NOMO-1 treated with dmso at 0.1 percent for 144 hours (cell line): ENCODE measurements at regions not wholly inside any gene's neighbourhood (a gene's known extent, or its start where the extent isn't known, plus 50 kb on each side); places are given as distances from the start of the nearest gene placed in this dataset.
"Not testable (repeated sequence)": the region's sequence is repeated elsewhere in the genome, so short reads cannot be mapped to it uniquely, and the experiment has no call there.

Experiments
- DNase-seq: peaks from one replicate; lab custom pipeline; 2025; ENCODE audit not compliant: unreplicated experiment; lab: John Stamatoyannopoulos, UW

DNA sequence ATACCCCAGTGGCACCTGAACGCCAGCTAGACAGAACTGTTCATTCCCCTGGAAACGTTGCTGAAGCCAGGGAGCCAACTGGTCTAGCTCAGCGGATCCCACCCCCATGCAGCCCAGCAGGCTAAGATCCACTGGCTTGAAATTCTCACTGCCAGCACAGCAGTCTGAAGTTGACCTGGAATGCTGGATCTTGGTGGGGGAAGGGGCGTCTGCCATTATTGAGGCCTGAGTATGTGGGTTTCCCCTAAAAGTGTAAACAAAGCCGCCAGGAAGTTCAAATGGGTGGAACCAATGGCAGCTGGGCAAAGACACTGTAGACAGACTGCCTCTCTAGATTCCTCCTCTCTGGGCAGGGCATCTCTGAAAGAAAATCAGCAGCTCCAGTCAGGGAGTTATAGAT is 213.0 kb downstream of the NKX6-1 start:
- no peak for DNase-seq

- DNase-seq = no peak
Measured at GRCh38 chr4:84279678-84280077, 219.4 kb downstream of the NKX6-1 start.

DNA sequence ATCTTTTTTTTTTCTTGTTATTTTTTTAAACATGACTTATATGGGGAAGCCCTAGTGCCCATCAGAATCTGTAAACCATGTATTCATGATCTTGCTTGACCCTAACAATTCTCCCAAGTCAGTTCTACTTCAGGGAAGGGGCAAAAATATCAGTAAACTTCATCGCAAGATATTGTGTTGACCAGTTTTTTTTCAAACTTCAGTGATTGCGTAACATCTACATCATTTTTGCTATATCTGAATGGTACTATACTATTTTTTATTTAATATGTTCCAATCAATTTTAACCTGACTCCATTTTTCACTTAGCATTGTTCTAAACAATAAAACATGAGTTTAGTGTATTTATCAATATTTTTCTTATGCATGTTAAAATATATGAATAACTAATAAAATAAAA is 221.2 kb downstream of the NKX6-1 start:
- DNase-seq = no peak

GRCh38 chr4:84276752-84277151 is 222.3 kb downstream of the NKX6-1 start:
- no peak for DNase-seq

GRCh38 chr4:84269536-84270044 is 229.5 kb downstream of the NKX6-1 start:
- no peak for DNase-seq

GRCh38 chr4:84264652-84265051 is 234.4 kb downstream of the NKX6-1 start:
- DNase-seq = no peak

DNA sequence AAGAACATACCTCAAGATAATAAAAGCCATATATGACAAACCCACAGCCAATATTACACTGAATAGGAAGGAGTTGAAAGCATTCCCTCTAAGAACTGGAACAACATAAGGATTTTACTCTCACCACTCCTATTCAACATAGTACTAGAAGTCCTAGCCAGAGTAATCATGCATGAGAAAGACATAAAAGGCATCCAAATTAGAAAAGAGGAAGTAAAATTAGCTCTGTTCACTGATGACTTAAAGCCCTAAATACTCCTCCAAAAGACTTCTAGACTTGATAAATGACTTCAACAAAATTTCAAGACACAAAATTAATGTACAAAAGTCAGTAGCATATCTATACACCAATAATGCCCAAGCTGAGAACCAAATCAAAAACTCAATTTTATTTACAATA is 235.7 kb downstream of the NKX6-1 start:
- DNase-seq = no peak

DNA sequence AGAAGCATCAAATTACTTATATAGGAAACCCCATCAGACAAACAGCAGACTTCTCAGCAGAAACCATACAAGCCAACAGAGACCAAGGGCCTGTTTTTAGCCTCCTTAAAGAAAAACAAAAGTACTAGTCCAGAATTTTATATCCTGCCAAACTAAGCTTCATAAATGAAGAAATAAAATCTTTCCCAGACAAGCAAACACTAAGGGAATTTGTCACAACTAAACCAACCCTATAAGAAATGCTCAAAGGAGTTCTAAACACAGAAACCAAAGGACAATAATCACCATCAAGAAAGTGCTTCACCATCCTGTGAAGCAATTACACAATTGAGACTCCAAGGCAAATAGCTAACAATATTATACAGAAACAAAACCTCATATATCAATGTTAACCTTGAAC is 238.6 kb downstream of the NKX6-1 start:
- DNase-seq = no peak

DNA sequence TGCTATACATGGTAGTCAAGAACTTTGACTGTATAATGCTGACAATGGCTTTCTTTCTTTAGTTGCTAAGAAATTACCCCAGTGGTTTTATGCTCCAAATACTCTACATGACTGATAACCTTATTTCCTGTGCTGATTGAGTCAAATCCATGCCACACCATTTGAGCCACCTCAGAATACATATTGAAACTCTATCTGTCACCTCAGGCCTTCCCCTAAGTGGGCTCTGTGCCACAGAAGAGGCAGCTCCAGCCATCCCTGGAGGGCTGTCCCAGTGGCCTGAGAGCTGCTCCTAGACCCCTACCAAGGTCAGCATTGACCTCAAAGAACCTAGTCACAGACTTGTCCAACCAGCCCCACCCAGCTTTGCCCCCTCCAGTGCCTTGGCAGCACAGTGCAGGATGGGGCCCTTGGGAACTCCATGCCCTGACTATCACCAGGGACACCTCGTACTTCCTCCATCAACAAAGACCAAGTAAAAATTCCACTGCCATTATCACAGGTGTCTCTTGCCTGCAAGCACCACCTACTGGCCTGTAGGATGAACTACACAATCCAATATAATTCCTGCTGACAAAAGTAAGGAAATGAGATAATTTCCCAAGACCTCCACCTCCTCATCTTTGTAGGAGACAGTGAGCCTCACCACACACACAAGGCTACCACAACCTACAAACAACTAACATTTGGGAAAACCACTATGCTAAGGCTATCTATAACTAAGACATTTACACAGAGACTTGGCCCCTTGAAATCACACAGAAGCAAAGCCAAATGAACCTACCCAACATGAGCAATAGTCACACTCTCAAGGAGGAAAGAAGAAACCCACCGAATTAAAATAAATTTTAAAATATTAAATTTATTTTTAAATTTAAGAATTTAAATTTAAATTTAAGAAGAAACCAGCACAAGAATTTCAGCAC is 239.9 kb downstream of the NKX6-1 start:
- DNase-seq = peak; percentile 6

- DNase-seq = no peak
Measured at GRCh38 chr4:84254537-84254936, 244.6 kb downstream of the NKX6-1 start.

DNA sequence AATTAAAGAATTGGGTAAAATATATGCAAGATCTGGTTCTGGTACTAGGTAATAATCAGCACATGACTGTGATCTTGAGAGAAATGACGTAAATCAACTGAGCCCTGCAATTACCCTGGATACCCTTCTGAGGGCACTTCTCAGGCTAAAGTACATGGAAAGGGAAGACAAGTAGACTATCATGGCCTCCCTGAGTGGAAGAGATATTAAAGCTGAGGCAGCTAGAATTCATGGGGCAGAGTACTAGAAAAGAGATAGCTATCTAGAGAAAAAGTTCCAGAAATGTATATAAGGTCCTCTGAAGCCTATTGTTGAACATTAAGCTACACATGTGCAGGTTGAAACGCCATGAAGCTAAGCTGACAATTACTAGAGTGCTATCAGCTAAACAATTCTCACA is 249.6 kb downstream of the NKX6-1 start:
- DNase-seq = no peak

- not testable (repeated sequence) for DNase-seq
Measured at GRCh38 chr4:84245042-84245441, 254.1 kb downstream of the NKX6-1 start.

- not testable (repeated sequence) for DNase-seq
Measured at GRCh38 chr4:84244346-84244801, 254.7 kb downstream of the NKX6-1 start.

GRCh38 chr4:84243685-84244084 is 255.4 kb downstream of the NKX6-1 start:
- no peak for DNase-seq

GRCh38 chr4:84239278-84239845 is 259.7 kb downstream of the NKX6-1 start:
- no peak for DNase-seq

DNA sequence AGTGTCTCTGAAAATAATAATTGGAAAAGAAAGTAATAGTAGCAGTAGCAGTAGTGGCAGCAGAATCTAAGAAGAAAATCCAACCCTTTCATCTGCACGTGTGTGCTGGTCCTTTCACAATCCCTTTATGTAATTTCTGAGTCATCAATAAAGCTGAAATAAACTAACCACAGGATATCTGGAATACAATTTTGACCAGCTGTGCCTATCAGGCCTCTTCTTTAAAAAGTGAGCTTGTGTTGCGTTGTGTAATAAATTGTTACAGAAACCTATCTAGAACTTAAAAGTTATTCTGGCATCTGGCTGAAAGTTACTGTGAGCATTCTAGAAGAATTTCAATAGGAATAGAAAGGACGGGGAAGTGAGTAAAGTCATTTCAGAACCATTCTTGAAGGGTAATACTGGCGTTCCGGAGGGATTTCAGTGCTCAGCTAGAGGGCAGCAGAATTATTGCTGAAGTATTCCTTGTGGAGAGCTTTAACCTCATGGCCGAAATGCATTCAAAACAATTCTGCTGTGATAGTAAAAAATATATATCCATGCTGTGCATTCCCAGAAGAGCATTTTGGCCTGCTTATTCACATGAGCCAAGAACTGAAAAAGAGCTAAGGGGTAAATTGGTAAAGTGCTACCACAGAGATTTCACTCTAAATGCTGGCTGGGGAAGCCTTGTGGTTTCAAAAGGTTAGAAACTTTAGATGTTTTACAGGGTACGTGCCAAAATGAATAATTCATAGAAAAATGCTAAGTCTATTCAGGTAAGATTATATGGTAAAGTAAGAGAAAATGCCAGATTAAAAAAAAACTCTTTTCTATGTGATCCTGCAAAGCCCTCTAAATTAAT is 260.6 kb downstream of the NKX6-1 start:
- peak; percentile 18 for DNase-seq

GRCh38 chr4:84237008-84237407 is 262.1 kb downstream of the NKX6-1 start:
- no peak for DNase-seq

GRCh38 chr4:84235126-84235944 is 263.8 kb downstream of the NKX6-1 start:
- DNase-seq = peak; percentile 38

GRCh38 chr4:84232309-84233095 is 266.6 kb downstream of the NKX6-1 start:
- DNase-seq = no peak
